Cardiac muscle cell (in vitro differentiated cells and primary cell): ENCODE measurements at regions not wholly inside any gene's neighbourhood (a gene's known extent, or its start where the extent isn't known, plus 50 kb on each side); places are given as distances from the start of the nearest gene placed in this dataset.

ENCODE experiments used
- DNase-seq, 2 donors: peaks; one replicate each; pipeline versions ENCODE4 v3.0.0 to v3.0.0-alpha.2; 2010 to 2017; ENCODE audit warnings: low read depth in 1 of 2, low spot score in 1 of 2
- H3K27ac ChIP-seq: fragments of 200-600 bp; sonication (generic); 2 replicates; pipeline ENCODE4 v1.5.1; 2016
- H3K27me3 ChIP-seq: fragments of 200-600 bp; sonication (generic); 2 replicates; pipeline ENCODE4 v1.6.0; 2016; ENCODE audit warnings: control low read depth
- H3K36me3 ChIP-seq: fragments of 200-600 bp; sonication (generic); 2 replicates; pipeline ENCODE4 v1.5.1; 2016; ENCODE audit warnings: control low read depth
- H3K4me1 ChIP-seq: fragments of 200-600 bp; sonication (generic); 2 replicates; pipeline ENCODE4 v1.8.1; 2017; ENCODE audit warnings: low read depth, mild to moderate bottlenecking, mixed run types
- H3K4me3 ChIP-seq: fragments of 200-600 bp; sonication (generic); 2 replicates; pipeline ENCODE4 v1.5.1; 2016; ENCODE audit warnings: mild to moderate bottlenecking
- H3K9me3 ChIP-seq: fragments of 200-600 bp; sonication (generic); 2 replicates; pipeline ENCODE4 v1.5.1; 2017; ENCODE audit warnings: low read depth, mild to moderate bottlenecking, control low read depth
- CTCF ChIP-seq: IDR thresholded peaks from 2 replicates; pipeline ENCODE4 v1.5.1; 2012; ENCODE audit warnings: low read depth, mild to moderate bottlenecking, low read length

GRCh38 chr17:53314521-53314920 is 508.2 kb upstream of the KIF2B start:
- Histone ChIP-seq H3K27me3 (no peaks in the 10 kb centered on the region), H3K9me3 (no peaks in the 10 kb centered on the region), H3K36me3 (no peaks in the 10 kb centered on the region), H3K4me3 (no peak overlapping the region), H3K27ac (no peak overlapping the region), H3K4me1 (no peaks in the 10 kb centered on the region)
- no peak for DNase-seq
- TF ChIP-seq CTCF, result no peak

GRCh38 chr17:53313746-53314145 is 509.0 kb upstream of the KIF2B start:
- no peaks in the 10 kb centered on the region for H3K4me1 ChIP-seq
- peak in 1 of 2 donors; percentile 1 for DNase-seq
- no peaks in the 10 kb centered on the region for H3K36me3 ChIP-seq
- no peak overlapping the region for H3K4me3 ChIP-seq
- H3K27ac ChIP-seq, result no peak overlapping the region
- TF ChIP-seq CTCF, result no peak
- H3K27me3 ChIP-seq, result no peaks in the 10 kb centered on the region
- H3K9me3 ChIP-seq, result no peaks in the 10 kb centered on the region

GRCh38 chr17:53278466-53278865 is 544.3 kb upstream of the KIF2B start:
- no peak for DNase-seq
- no peak overlapping the region for H3K27ac ChIP-seq
- no peaks in the 10 kb centered on the region for H3K27me3 ChIP-seq
- H3K4me3 ChIP-seq, result no peak overlapping the region
- no peaks in the 10 kb centered on the region for H3K9me3 ChIP-seq
- no peak for TF ChIP-seq CTCF
- no peaks in the 10 kb centered on the region for H3K4me1 ChIP-seq
- no peaks in the 10 kb centered on the region for H3K36me3 ChIP-seq

- Histone ChIP-seq H3K36me3 (no peaks in the 10 kb centered on the region), H3K27ac (no peak overlapping the region), H3K4me1 (no peaks in the 10 kb centered on the region), H3K4me3 (no peak overlapping the region), H3K9me3 (no peaks in the 10 kb centered on the region), H3K27me3 (no peaks in the 10 kb centered on the region)
- DNase-seq, result no peak
- TF ChIP-seq CTCF, result no peak
Observed at GRCh38 chr17:53273126-53273525, 549.6 kb upstream of the KIF2B start.

GRCh38 chr17:53270936-53271335 is 551.8 kb upstream of the KIF2B start:
- Histone ChIP-seq H3K27me3 (no peaks in the 10 kb centered on the region), H3K27ac (no peak overlapping the region), H3K4me3 (no peak overlapping the region), H3K36me3 (no peaks in the 10 kb centered on the region), H3K4me1 (no peaks in the 10 kb centered on the region), H3K9me3 (no peaks in the 10 kb centered on the region)
- DNase-seq, result no peak
- TF ChIP-seq CTCF, result no peak

- no peaks in the 10 kb centered on the region for H3K27me3 ChIP-seq
- H3K27ac ChIP-seq, result no peak overlapping the region
- no peaks in the 10 kb centered on the region for H3K9me3 ChIP-seq
- DNase-seq, result no peak
- H3K4me3 ChIP-seq, result no peak overlapping the region
- no peak for TF ChIP-seq CTCF
- no peaks in the 10 kb centered on the region for H3K4me1 ChIP-seq
- H3K36me3 ChIP-seq, result no peaks in the 10 kb centered on the region
Observed at GRCh38 chr17:53264730-53265129, 558.0 kb upstream of the KIF2B start.
